ENCODE measurements at regions not wholly inside any gene's neighbourhood (a gene's known extent, or its start where the extent isn't known, plus 50 kb on each side); places are given as distances from the start of the nearest gene placed in this dataset.

DNA sequence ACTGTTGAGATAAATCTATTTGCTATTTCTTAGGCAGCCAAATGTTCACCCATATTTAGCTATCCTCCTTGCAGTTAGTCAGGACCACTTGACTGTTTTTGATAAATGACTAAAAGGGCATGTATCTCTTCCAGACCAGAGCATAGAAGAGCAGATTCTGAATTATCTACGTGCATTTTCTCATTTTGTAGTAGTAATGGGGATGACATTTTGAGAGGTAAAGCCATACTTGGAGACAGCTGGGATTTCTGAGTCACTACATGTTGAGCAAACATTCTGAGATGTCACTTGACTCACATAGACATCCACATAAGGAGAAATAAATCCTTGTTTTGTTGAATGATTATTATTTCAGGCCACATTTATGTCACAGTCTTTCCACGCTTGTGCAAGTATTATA lies 297.6 kb downstream of the CDH10 start:
- DNase-seq (ENCODE audit: low read depth): no peak
- H3K4me3 ChIP-seq (ENCODE audit: low read depth, low read length): no peak overlapping the region
- TF ChIP-seq, protein P1, sequence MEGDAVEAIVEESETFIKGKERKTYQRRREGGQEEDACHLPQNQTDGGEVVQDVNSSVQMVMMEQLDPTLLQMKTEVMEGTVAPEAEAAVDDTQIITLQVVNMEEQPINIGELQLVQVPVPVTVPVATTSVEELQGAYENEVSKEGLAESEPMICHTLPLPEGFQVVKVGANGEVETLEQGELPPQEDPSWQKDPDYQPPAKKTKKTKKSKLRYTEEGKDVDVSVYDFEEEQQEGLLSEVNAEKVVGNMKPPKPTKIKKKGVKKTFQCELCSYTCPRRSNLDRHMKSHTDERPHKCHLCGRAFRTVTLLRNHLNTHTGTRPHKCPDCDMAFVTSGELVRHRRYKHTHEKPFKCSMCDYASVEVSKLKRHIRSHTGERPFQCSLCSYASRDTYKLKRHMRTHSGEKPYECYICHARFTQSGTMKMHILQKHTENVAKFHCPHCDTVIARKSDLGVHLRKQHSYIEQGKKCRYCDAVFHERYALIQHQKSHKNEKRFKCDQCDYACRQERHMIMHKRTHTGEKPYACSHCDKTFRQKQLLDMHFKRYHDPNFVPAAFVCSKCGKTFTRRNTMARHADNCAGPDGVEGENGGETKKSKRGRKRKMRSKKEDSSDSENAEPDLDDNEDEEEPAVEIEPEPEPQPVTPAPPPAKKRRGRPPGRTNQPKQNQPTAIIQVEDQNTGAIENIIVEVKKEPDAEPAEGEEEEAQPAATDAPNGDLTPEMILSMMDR (IDR thresholded peaks at IDR 0.05; ENCODE audit: low read depth, low read length): no peak
- TF ChIP-seq, protein P2, sequence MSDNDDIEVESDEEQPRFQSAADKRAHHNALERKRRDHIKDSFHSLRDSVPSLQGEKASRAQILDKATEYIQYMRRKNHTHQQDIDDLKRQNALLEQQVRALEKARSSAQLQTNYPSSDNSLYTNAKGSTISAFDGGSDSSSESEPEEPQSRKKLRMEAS (IDR thresholded peaks at IDR 0.05; ENCODE audit: low read depth, low read length): no peak
- TF ChIP-seq POLR2A (IDR thresholded peaks at IDR 0.05; ENCODE audit: extremely low read depth, insufficient read length) (no peak), MYC (IDR thresholded peaks at IDR 0.05; ENCODE audit: low read depth, low read length) (no peak)

DNA sequence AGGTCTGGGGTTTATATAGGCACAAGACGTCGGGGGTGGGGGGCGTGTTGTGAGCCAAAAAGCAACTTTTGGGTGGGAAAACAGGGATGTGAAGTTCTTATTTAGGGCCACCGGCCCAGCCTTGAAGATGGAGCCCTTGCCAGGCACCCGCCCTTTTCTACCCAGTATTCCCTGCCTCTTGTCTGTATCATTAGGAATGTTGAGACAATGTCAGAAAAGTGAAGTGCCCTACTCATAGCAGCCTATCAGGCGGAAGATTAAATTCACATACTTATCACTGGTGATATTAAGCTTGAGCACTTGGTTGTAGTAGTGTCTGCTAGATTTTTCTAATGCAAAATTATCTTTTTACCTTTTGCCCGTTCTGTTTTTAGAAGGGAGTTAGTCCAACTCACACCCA lies 293.5 kb downstream of the CDH10 start:
- H3K4me3 ChIP-seq (ENCODE audit: low read depth, low read length): no peak overlapping the region
- TF ChIP-seq POLR2A (IDR thresholded peaks at IDR 0.05; ENCODE audit: extremely low read depth, insufficient read length) (no peak), MYC (IDR thresholded peaks at IDR 0.05; ENCODE audit: low read depth, low read length) (no peak)
- TF ChIP-seq, protein P2 (IDR thresholded peaks at IDR 0.05; ENCODE audit: low read depth, low read length): no peak
- TF ChIP-seq, protein P1 (IDR thresholded peaks at IDR 0.05; ENCODE audit: low read depth, low read length): no peak

DNA sequence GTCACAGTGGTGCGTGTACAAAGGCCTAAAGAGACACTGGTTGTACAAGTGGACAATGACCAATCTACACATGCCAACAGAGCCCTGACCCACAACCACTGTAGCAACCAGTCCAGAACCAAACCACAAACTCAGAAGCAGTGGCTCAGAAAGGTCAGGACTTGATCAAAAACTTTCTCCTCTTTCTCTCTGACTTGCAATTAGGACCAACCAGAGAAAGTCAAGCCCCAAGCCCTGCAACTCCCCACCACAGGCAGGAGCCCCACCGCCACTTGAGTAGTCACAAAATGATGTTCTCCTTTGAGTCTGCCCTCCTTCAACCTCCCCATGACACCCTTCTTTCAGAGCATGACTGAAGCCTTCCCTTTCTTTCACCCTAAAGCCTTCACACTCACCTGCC lies 291.8 kb downstream of the CDH10 start:
- TF ChIP-seq, protein P2 (IDR thresholded peaks at IDR 0.05; ENCODE audit: low read depth, low read length): no peak
- TF ChIP-seq POLR2A (IDR thresholded peaks at IDR 0.05; ENCODE audit: extremely low read depth, insufficient read length) (no peak), MYC (IDR thresholded peaks at IDR 0.05; ENCODE audit: low read depth, low read length) (no peak)
- TF ChIP-seq, protein P1 (IDR thresholded peaks at IDR 0.05; ENCODE audit: low read depth, low read length): no peak
- no peak for DNase-seq (ENCODE audit: low read depth)
- no peak overlapping the region for H3K4me3 ChIP-seq (ENCODE audit: low read depth, low read length)

More for the DNA sequence above, 293.5 kb downstream of the CDH10 start:
- DNase-seq (ENCODE audit: low read depth): no peak

DNA sequence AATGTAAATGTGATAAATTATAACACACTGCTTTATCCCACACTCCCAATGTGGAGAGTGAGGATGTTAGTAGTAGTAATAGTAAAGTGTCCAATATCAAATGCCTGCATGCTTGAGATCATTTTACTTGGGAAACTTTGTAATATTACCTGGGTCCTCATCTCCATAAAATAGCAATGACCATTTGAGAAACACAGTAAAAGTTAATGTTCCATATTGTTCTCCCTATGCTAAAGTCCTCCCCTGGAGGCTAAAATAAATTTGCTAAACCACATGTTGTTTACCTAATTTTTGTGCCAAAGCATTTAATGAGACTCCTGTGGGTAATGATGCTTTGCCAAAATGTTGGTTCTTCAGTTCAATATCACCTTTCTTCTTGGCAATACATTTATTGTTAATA lies 291.2 kb downstream of the CDH10 start:
- H3K4me3 ChIP-seq (ENCODE audit: low read depth, low read length): no peak overlapping the region
- DNase-seq (ENCODE audit: low read depth): no peak
- TF ChIP-seq, protein P2 (IDR thresholded peaks at IDR 0.05; ENCODE audit: low read depth, low read length): no peak
- TF ChIP-seq MYC (IDR thresholded peaks at IDR 0.05; ENCODE audit: low read depth, low read length) (no peak), POLR2A (IDR thresholded peaks at IDR 0.05; ENCODE audit: extremely low read depth, insufficient read length) (no peak)
- TF ChIP-seq, protein P1 (IDR thresholded peaks at IDR 0.05; ENCODE audit: low read depth, low read length): no peak

DNA sequence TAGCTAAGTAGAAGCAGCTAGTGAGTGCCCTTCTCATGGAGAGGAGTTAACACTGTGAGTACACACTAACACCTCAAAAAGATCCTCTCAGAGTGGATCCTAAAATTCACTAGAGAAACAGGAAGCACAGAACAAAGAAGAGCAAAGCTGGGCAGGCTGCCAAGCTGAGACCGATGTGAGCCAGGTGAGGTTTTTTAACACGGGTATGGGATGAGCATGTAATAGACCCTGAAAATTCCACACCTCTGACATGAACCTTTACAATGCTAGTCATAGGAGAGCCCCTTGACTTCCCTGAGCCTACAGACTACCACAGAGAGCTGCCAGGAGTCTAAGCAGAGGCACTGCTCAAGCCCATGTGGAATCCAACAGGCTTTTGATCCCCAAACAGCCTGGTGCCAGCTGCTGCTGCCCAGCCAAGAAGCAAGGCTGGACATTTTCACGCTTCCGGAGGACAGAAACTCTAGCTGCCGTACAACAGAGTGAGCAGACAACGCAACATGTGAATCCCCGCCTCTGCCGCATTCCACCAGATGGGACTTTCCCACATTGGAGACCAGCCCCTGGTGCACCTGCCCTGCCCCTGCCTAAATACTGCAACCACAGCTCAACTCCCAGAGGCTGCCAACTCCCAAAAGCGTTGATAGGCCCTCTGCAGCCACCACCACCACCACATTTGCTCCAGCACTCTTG lies 280.8 kb downstream of the CDH10 start:
- no peak for DNase-seq (ENCODE audit: low read depth)
- H3K4me3 ChIP-seq (ENCODE audit: low read depth, low read length): no peak overlapping the region
- TF ChIP-seq, protein P1 (IDR thresholded peaks at IDR 0.05; ENCODE audit: low read depth, low read length): no peak
- TF ChIP-seq, protein P2 (IDR thresholded peaks at IDR 0.05; ENCODE audit: low read depth, low read length): no peak
- TF ChIP-seq POLR2A (IDR thresholded peaks at IDR 0.05; ENCODE audit: extremely low read depth, insufficient read length): no peak
- no peak for TF ChIP-seq MYC (IDR thresholded peaks at IDR 0.05; ENCODE audit: low read depth, low read length)
